K562 (cell line): ENCODE measurements at regions not wholly inside any gene's neighbourhood (a gene's known extent, or its start where the extent isn't known, plus 50 kb on each side); places are given as distances from the start of the nearest gene placed in this dataset.
A peak's percentile ranks its signal among the peaks of the same experiment; 100 is the strongest.

Experiments
- EGR1 ChIP-seq: fragments of 450-650 bp; conservative IDR thresholded peaks from 2 replicates; pipeline ENCODE4 v1.6.1; 2017; ENCODE audit warnings: mild to moderate bottlenecking
- MAFF ChIP-seq: IDR thresholded peaks from 2 replicates; pipeline ENCODE4 v1.6.1; 2012; ENCODE audit warnings: low read length, improper control_type of control experiment
- POLR3A ChIP-seq: IDR thresholded peaks from 2 replicates; pipeline ENCODE4 v1.6.1; 2011; ENCODE audit warnings: borderline replicate concordance, mild to moderate bottlenecking, moderate library complexity; ENCODE audit not compliant: insufficient read length, insufficient read depth; ENCODE audit errors: extremely low read depth
- SAP30 ChIP-seq: fragments of 200-600 bp; sonication (generic); IDR thresholded peaks from 2 replicates; pipeline ENCODE4 v1.6.1; 2012; ENCODE audit warnings: borderline replicate concordance, low read depth, mild to moderate bottlenecking, moderate library complexity, low read length, control low read depth, inconsistent platforms; ENCODE audit not compliant: insufficient read depth, poor library complexity, severe bottlenecking
- TF ChIP-seq, protein P1 (sequence below): fragments of 450-650 bp; IDR thresholded peaks from 2 replicates; pipeline ENCODE4 v1.6.1; 2016; ENCODE audit warnings: mild to moderate bottlenecking, moderate library complexity
- TF ChIP-seq, protein P2 (sequence below), 2 experiments: IDR thresholded peaks; 2 replicates each; pipeline ENCODE4 v1.6.1; 2011; ENCODE audit warnings: borderline replicate concordance in 1 of 2, control low read depth in 1 of 2, low read depth in 1 of 2, low read length in 1 of 2, mild to moderate bottlenecking in 1 of 2, mixed read lengths in 1 of 2, moderate library complexity in 1 of 2; ENCODE audit not compliant: insufficient read depth in 1 of 2, insufficient read length in 1 of 2, poor library complexity in 1 of 2, severe bottlenecking in 1 of 2; ENCODE audit errors: extremely low read depth in 1 of 2

DNA sequence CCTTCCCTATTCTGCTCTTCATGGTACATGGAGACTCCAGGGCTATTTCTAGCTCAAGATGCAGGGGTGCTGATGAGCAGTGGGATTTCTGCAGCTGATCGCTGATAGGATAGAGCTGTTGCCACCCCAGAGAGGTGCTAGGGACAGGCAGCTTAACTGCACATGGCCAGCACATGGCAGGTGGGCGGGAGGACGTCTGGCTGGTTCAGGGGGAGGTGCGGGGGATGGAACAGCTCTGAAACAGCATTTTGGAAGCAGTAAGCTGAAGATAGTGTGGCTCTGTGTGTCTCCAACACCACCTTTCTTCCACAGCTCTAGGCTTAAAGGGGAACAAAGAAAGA lies 151.9 kb upstream of the PELI1 start (continued):
- TF ChIP-seq, protein P1, sequence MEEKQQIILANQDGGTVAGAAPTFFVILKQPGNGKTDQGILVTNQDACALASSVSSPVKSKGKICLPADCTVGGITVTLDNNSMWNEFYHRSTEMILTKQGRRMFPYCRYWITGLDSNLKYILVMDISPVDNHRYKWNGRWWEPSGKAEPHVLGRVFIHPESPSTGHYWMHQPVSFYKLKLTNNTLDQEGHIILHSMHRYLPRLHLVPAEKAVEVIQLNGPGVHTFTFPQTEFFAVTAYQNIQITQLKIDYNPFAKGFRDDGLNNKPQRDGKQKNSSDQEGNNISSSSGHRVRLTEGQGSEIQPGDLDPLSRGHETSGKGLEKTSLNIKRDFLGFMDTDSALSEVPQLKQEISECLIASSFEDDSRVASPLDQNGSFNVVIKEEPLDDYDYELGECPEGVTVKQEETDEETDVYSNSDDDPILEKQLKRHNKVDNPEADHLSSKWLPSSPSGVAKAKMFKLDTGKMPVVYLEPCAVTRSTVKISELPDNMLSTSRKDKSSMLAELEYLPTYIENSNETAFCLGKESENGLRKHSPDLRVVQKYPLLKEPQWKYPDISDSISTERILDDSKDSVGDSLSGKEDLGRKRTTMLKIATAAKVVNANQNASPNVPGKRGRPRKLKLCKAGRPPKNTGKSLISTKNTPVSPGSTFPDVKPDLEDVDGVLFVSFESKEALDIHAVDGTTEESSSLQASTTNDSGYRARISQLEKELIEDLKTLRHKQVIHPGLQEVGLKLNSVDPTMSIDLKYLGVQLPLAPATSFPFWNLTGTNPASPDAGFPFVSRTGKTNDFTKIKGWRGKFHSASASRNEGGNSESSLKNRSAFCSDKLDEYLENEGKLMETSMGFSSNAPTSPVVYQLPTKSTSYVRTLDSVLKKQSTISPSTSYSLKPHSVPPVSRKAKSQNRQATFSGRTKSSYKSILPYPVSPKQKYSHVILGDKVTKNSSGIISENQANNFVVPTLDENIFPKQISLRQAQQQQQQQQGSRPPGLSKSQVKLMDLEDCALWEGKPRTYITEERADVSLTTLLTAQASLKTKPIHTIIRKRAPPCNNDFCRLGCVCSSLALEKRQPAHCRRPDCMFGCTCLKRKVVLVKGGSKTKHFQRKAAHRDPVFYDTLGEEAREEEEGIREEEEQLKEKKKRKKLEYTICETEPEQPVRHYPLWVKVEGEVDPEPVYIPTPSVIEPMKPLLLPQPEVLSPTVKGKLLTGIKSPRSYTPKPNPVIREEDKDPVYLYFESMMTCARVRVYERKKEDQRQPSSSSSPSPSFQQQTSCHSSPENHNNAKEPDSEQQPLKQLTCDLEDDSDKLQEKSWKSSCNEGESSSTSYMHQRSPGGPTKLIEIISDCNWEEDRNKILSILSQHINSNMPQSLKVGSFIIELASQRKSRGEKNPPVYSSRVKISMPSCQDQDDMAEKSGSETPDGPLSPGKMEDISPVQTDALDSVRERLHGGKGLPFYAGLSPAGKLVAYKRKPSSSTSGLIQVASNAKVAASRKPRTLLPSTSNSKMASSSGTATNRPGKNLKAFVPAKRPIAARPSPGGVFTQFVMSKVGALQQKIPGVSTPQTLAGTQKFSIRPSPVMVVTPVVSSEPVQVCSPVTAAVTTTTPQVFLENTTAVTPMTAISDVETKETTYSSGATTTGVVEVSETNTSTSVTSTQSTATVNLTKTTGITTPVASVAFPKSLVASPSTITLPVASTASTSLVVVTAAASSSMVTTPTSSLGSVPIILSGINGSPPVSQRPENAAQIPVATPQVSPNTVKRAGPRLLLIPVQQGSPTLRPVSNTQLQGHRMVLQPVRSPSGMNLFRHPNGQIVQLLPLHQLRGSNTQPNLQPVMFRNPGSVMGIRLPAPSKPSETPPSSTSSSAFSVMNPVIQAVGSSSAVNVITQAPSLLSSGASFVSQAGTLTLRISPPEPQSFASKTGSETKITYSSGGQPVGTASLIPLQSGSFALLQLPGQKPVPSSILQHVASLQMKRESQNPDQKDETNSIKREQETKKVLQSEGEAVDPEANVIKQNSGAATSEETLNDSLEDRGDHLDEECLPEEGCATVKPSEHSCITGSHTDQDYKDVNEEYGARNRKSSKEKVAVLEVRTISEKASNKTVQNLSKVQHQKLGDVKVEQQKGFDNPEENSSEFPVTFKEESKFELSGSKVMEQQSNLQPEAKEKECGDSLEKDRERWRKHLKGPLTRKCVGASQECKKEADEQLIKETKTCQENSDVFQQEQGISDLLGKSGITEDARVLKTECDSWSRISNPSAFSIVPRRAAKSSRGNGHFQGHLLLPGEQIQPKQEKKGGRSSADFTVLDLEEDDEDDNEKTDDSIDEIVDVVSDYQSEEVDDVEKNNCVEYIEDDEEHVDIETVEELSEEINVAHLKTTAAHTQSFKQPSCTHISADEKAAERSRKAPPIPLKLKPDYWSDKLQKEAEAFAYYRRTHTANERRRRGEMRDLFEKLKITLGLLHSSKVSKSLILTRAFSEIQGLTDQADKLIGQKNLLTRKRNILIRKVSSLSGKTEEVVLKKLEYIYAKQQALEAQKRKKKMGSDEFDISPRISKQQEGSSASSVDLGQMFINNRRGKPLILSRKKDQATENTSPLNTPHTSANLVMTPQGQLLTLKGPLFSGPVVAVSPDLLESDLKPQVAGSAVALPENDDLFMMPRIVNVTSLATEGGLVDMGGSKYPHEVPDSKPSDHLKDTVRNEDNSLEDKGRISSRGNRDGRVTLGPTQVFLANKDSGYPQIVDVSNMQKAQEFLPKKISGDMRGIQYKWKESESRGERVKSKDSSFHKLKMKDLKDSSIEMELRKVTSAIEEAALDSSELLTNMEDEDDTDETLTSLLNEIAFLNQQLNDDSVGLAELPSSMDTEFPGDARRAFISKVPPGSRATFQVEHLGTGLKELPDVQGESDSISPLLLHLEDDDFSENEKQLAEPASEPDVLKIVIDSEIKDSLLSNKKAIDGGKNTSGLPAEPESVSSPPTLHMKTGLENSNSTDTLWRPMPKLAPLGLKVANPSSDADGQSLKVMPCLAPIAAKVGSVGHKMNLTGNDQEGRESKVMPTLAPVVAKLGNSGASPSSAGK: peak; percentile 71
- TF ChIP-seq MAFF (no peak), SAP30 (no peak), POLR3A (no peak), EGR1 (peak; percentile 34; the same call in 1 of the 2 replicates)
- TF ChIP-seq, protein P2, sequence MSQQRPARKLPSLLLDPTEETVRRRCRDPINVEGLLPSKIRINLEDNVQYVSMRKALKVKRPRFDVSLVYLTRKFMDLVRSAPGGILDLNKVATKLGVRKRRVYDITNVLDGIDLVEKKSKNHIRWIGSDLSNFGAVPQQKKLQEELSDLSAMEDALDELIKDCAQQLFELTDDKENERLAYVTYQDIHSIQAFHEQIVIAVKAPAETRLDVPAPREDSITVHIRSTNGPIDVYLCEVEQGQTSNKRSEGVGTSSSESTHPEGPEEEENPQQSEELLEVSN (IDR thresholded peaks at IDR 0.05; ENCODE audit: borderline replicate concordance in 1 of 2, extremely low read depth in 1 of 2, insufficient read depth in 1 of 2, insufficient read length in 1 of 2, low read depth in 1 of 2, low read length in 1 of 2, poor library complexity in 1 of 2, severe bottlenecking in 1 of 2): peak; percentile 45 to 85
- TF ChIP-seq, all 486 proteins: peak for 4
